HG03342 (cell line): ENCODE measurements at regions not wholly inside any gene's neighbourhood (a gene's known extent, or its start where the extent isn't known, plus 50 kb on each side); places are given as distances from the start of the nearest gene placed in this dataset.
"Not testable (repeated sequence)": the region's sequence is repeated elsewhere in the genome, so short reads cannot be mapped to it uniquely, and the experiment has no call there.

ENCODE experiments used
- ATAC-seq: cut with Tn5 transposase; IDR thresholded peaks from one replicate; pipeline ENCODE4 v1.9.1; 2021; ENCODE audit warnings: mild to moderate bottlenecking, moderate library complexity; ENCODE audit not compliant: unreplicated experiment

DNA sequence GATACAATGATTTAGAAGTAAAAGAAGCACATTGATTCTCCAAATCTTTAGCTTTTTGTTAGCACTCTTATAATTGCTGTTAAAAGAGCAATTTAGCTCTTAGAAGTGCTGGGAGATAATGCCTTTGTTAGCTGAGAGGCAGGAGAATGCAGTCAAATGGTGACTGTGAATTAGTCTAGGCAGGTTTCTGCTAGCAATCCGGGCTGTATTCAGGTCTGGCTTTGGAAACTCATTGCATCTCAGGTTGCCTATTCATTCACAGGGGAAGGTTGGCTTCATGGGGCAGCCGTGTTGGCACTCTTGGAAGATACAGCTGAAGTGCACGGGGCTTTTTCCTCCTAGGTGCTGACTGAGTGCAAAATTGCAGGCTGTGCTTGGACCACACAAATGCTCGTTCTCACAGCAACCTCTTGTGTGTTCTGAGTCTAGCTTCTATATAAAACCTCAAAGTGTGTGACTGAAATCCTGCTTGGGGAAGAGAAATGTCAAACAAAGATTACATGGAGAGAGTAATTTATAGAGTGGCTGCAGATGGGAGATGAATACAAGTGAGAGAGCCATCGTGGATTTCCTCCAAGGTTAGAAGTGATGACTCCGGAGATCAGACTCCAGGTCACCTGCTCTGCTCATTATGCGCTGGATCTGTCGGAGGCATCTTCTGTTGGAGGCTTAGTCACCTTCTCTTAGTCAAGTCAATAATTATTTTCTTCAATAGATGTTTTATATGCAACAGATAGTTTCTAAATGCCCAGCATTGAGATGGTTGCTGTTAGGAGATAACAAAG, 167.8 kb downstream of the PMAIP1 start:
- ATAC-seq: no peak

DNA sequence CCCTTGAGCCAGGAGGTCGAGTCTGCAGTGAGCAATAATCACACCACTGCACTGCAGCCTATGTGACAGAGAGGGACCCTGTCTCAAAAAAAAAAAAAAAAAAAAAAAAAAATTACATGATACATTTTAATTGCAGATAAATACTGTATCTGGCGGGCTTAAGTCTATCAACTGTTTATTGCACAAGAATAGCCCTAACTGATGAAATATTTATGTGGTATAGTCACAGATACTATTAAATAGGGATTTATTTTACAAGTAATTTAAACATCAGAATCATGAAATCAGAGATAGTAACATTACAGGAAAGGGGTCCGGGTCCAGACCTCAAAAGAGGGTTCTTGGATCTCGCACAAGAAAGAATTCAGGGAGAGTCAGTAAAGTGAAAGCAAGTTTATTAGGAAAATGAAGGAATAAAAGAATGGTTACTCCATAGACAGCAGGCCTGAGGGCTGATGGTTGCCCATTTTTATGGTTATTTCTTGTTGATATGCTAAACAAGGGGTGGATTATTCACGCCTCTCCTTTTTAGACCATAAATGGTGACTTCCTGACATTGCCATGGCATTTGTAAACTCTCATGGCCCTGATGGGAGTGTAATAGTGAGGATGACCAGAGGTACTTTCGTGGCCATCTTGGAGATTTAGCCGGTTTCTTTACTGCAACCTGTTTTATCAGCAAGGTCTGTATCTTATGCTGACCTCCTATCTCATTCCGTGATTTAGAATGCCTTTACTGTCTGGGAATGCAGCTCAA, 166.6 kb downstream of the PMAIP1 start:
- no peak for ATAC-seq

DNA sequence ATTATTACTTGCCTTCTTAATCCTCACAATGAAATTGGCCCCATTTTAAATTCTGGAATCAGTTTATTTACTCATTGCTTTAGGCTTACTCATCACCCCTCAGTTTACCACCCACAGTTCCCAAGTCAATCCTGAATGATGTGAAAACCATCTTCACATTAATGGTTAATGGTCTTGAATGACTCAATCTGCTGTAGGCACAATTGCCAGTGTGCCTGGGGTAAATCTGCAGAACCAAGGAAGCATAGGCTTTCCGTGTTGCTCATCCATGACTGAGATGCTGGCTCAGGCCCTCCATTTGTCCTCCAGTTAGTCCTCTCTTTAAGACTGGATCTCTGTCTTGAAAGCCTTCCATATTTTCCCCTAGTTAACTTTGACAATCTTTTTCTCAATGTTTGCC, 164.5 kb downstream of the PMAIP1 start:
- ATAC-seq: no peak

DNA sequence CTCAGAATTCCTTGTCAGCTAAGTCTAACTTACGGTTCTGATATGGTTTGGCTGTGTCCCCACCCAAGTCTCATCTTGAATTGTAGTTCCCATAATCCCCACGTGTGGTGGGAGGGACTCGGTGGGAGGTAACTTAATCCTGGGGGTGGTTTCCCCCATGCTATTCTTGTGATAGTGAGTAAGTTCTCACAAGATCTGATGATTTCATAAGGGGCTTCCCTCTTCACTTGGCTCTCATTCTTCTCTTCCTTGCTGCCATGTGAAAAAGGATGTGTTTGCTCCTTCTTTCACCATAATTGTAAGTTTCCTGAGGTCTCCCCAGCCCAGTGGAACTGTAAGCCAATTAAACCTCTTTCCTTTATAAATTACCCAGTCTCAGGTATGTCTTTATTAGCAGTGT, 163.0 kb downstream of the PMAIP1 start:
- ATAC-seq: not testable (repeated sequence)

DNA sequence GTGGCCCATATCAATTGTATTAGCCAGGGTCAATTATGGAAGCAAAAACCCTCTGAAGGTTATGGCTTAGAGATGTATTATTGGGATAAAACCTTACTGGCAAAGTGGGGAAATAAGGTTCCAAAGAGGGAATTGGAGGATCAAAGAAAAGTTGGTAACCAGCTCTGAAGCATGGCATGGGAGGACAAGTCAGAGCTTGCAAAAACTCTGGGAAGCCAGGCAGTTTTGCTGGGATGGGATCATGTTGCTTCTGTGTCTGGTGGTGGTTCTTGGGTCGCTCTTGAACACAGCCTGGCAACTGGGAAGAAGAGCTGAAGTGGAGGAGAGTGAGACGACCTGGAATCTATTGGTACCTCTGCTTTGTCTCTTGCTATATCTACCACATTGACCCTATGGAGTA, 162.6 kb downstream of the PMAIP1 start:
- no peak for ATAC-seq

DNA sequence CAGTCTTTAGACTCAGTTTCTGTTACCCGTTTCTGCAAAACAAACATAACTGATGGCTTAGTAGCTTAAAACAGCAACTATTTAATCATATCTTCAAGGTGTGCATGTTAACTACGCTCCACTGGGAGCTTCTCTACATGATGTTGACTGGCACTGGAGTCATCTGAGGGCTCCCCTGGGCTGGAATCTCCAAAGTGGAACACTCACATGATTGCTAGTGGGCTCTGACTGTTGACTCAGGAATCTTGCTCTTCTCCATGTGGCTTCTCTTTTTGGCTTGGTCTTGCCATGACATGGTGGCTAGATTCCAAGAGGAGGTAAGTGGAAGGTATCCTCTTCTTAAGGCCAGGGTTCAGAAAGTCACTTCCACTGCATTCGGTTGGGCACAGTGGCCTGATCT, 160.8 kb downstream of the PMAIP1 start:
- no peak for ATAC-seq

DNA sequence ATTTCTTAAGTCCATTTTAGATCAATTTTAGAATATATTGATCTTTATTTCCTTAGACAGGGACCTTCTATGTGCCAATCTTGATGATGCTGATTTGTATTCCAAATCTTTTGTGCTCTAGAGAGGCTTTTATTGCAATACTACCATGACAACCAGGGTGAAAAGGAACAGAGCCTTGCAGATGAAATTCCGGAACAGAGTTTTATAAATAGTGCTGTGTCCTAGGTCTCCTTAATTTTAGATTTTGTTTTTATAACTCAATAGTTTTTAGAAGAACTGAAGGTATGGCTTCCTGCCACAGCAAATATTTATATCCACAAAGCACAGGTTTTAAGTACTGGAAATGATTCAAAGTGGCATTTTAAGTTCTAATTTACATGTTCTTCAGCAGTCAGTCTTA, 160.2 kb downstream of the PMAIP1 start:
- ATAC-seq: no peak

DNA sequence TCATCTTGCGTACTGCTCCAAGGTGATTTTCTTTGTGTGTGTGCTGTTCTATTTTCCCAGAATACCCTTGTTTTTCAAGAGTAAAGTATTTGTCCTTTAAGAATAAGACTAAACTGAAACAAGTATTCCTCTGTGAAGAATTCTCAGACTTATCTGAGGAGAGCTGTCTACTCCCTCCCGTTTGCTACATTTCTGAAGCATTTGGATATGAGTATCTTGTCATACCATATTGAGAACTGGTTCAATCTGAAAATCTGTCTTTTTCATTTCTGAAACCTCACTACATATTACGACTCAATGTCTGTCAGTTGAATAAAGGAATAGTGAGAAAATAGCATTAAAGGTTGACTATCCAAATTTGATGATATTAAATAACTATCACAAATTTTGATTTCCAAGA, 159.4 kb downstream of the PMAIP1 start:
- ATAC-seq: no peak

DNA sequence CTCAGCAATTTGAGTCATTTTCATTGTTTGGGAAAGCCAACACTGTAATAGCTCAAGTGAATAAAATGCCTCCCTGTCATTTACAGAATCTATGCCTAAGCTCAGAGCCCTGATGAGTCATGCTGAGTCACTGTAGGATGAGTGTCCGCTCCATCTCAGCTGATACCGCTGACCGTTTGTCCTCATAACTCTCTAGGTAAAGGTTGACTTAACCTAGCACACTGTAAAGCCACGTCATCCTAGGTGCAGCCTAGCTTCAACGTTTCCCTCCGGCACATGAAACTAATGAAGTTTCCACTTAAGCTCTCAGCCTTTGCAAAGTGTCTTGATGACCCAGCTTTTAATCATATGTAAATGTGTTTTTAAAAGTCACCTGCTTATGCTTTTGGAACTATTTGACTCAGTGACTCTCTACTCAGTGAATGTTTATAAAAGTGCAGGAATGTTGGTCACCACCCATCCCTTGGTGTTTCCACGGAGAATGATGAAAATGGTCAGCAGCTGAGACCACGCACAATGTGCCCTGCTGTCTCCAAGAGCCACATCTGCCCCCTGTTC, 154.0 kb downstream of the PMAIP1 start:
- no peak for ATAC-seq

DNA sequence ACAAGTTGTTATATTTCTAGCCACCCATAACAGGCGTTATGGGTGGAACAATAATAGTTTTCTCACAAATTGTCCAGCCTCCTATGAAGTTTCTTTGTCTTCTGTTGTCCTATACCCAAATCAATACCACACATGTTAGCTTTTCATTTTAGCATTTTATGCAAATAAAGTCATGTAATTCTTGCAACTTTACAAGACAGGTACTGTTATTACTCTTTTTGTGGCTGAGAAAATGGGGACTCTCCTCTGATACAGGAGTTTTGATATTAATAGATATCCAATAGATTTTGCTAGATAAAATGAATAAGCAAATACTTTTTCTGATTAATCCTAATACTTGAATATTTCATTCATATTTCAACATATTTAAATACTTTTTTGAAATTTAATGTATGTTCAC, 151.0 kb downstream of the PMAIP1 start:
- ATAC-seq: no peak

DNA sequence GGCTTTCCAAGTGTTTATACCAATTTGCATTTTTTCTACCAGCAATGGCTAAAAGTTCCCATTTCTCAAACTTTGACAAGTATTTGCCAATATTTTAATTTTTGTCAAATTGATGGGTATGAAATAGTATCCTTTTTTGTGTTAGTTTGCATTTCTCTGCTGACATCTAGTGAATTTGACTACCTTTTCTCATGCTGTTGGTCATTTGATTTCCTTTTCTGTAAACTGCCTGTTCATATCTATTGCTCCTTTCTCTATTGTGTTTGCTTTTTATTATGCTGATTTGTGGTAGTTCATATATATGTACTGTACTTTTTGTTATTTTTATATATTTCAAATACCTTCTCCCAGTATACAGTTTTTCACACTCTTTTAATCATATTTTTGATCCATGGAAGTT, 149.4 kb downstream of the PMAIP1 start:
- ATAC-seq: no peak

DNA sequence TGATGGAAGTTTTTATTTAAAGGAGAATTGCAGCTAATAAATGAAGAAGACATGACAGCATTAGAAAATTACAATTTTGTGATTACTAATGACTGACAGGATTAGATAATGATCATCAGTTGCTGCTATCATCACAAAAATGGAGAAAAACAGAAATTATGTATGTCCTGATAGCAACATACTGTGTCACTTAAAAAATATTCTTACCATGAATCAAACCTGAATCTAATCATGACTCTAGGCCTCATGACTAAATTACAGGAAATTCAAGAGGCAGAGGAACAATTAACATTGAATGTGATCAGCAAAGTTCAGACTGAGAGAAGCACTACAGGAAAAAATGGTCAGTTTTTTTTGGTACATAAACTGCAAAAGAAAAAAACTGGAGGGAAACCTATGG, 147.8 kb downstream of the PMAIP1 start:
- no peak for ATAC-seq

DNA sequence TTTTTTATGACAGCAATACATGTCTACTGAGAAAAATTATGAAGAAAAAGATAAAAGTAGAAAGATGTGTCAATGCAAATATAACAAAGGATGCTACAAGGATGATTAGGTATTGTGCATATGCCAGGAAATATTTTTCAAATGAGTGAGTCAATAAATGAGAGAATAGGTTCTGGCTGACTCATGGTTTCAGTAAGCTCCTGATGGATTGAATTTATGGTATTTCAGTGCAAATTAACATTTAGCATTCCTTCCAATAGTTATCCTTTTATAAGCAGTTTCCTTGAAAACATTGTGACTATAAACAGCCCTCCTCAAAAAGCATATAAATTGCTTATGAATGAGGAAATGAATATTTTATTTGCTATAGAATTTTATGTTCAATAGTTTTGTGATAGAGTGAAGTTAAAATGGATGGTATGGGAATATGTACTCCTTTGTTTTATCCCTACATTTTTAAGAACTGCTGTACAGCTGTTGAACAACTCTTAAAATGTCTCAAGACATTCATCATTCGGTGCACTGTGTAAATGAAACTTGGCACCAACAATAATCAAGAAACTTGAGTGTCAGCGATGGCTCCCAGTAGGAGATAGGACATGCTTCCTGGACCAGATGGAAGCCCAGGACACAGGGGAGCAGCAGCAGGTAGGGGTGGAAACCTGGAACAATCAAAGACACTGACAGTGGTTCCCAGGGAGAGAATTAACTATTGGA, 144.7 kb downstream of the PMAIP1 start:
- ATAC-seq: no peak

DNA sequence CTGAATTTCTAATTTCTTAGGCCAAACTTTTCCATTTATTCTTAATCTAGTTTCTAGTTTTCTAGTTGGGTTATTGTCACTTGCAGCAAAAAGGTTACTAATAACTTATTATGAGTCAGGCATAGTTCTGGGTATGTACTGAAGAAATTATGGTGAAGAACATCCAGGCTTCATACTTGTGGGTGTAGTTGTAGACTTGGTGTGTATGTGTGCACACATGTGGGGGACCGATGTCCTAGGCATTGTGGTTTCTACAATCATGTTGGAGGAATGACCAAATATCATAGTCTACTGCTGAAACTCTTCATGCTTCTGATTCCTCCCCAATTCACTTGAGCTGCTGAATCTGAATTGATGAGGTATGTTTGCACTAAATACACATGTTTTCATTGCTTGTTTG, 141.2 kb downstream of the PMAIP1 start:
- no peak for ATAC-seq

DNA sequence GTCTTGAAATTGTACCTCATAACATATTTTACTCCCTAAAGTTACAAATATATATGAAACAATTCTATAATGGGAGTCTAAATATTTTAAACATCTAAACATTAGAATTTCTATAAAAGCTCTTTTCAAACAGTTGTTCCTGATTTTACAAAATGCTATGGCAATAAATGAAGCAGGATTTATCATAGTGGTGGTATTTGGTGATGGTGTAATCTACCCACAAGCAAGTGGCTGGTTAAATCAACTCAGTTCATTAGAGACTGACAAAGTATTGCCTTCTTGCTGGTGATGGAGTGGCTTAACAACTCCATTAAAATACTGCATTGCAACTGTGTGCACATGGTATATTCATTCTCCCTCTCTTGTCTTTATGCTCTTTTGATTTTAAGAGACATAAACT, 138.9 kb downstream of the PMAIP1 start:
- no peak for ATAC-seq

DNA sequence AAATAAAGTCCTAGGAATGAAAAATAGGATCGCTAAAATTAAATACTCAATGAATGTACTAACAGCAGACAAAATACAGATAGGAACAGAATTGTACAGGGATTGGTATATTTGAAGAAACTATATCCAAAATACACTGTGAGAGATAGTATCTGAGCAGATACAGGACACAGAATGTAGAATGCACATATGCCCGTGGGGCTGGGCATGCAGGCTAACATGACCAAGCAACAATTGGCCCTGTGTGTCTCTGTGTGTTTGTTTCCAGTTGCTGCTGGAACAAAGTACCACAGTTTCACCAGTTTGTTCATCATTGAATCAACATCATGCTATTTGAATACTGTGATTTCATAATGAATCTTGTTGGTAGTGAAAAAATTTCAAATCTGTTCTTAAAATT, 127.6 kb downstream of the PMAIP1 start:
- ATAC-seq: no peak

DNA sequence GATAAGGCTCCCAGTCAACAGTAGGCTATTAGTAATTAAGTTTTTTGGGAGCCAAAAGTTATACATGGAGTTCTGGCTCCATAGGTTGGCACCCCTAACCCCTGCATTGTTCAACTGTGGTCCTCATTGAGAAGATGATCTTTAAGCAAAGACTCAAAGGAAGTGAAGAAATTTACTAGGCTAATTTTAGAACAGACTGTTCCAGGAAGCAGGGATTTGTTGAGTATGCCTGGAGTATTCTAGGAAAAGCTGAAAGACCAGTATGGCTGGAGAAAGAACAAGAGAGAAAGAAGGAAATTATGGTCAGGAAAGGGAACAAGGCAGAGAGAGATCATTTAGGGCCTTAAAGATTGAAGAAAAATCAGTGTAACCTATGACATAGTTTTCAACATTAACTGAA, 125.1 kb downstream of the PMAIP1 start:
- no peak for ATAC-seq

DNA sequence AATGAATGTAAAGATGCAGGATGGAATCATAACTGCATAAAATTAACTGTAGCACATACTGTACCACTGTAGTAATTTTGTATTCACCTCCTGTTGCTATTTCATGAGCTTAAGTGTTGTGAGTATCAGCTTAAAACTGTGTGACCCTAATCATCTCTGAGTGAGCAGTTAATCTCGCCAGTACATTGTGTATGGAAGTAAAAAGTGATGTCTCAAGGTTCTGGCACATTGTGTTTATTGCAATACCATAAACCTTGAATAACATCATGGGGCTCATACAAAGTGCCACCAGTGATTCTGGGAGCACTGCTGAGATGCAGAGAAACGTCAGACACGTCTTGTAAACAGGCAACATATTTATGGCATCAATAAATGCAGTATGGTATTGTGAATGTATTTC, 124.5 kb downstream of the PMAIP1 start:
- no peak for ATAC-seq

DNA sequence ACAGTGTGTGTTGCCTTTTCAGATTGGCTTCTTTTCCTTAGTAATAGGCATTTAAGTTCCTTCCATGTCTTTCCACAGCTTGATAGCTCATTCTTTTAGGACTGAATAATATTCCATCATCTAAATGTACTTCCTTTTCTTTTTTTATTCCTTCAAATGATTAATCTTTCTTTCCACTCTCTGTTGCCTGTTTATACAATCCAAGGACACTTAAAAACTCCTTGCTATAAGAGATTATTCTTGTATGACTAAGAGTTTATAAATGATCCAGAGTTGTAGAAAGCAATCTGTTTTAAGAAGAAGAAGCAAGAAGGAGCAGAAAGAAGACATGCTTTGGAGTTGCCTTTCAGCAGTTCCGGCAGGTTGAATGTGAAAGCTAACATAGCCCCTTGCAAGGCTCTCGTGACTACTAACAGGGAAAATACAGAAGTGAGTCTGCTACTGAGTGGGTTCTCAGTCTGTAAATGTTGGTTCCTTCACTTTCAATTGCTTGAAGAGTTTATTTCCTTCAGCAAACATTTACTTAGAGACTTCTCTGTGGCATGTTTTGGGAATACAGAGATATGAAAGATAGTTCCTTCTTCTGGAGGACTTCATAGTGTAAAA, 123.0 kb downstream of the PMAIP1 start:
- no peak for ATAC-seq

DNA sequence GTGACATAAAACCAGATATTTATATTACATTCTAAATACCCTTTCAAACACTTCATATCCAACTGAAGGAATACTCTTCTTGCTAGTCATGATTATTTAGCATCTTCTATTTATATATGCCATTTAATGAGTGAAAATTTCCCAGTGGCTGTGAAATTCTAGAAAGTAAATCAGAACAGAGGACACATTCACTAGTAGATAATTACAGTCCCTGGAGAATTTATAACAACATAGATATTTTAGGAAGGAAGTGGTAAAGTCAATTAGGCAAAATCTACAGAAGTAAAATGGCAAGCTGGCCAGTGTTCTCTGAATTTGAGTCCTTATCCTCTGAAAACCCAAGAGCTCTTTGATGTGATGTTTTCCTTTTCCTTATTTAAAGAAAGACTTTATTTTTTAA, 121.8 kb downstream of the PMAIP1 start:
- ATAC-seq: no peak
